HUES6 (cell line): ENCODE measurements at regions not wholly inside any gene's neighbourhood (a gene's known extent, or its start where the extent isn't known, plus 50 kb on each side); places are given as distances from the start of the nearest gene placed in this dataset.

Source experiments
- H3K27ac ChIP-seq: 2 replicates; pipeline ENCODE4 v1.7.0; 2013; ENCODE audit warnings: low read depth, mild to moderate bottlenecking, low read length, inconsistent platforms
- H3K27me3 ChIP-seq: 2 replicates; pipeline ENCODE4 v1.6.1; 2013; ENCODE audit warnings: low read length; ENCODE audit not compliant: control insufficient read depth, insufficient read depth
- H3K36me3 ChIP-seq: 2 replicates; pipeline ENCODE4 v1.6.1; 2013; ENCODE audit warnings: low read length; ENCODE audit not compliant: control insufficient read depth, insufficient read depth
- H3K4me1 ChIP-seq: 2 replicates; pipeline ENCODE4 v1.6.1; 2013; ENCODE audit warnings: low read length; ENCODE audit not compliant: control insufficient read depth, insufficient read depth
- H3K4me3 ChIP-seq: 2 replicates; pipeline ENCODE4 v1.5.1; 2013; ENCODE audit warnings: low read depth, low read length
- H3K9ac ChIP-seq: one replicate; pipeline ENCODE4 v1.6.1; 2013; ENCODE audit warnings: mild to moderate bottlenecking, low read length
- H3K9me3 ChIP-seq: 2 replicates; pipeline ENCODE4 v1.6.1; 2013; ENCODE audit warnings: low read depth, low read length; ENCODE audit not compliant: control insufficient read depth, insufficient read depth

- Histone ChIP-seq H3K4me3 (no peak overlapping the region), H3K9me3 (no peaks in the 10 kb centered on the region), H3K9ac (no peak overlapping the region), H3K4me1 (peaks cover 12% of the 10 kb centered on the region), H3K27me3 (no peaks in the 10 kb centered on the region), H3K27ac (no peak overlapping the region), H3K36me3 (no peaks in the 10 kb centered on the region)
Measured at GRCh38 chr5:61612431-61612830, 280.4 kb downstream of the ZSWIM6 start.

- Histone ChIP-seq H3K9me3 (no peaks in the 10 kb centered on the region), H3K27me3 (no peaks in the 10 kb centered on the region), H3K27ac (no peak overlapping the region), H3K9ac (no peak overlapping the region), H3K36me3 (no peaks in the 10 kb centered on the region), H3K4me1 (peaks cover 12% of the 10 kb centered on the region), H3K4me3 (no peak overlapping the region)
Measured at GRCh38 chr5:61613679-61614078, 281.6 kb downstream of the ZSWIM6 start.

GRCh38 chr5:61614606-61615005 lies 282.5 kb downstream of the ZSWIM6 start:
- H3K9ac ChIP-seq, result no peak overlapping the region
- H3K27me3 ChIP-seq, result no peaks in the 10 kb centered on the region
- no peaks in the 10 kb centered on the region for H3K36me3 ChIP-seq
- no peak overlapping the region for H3K27ac ChIP-seq
- no peak overlapping the region for H3K4me3 ChIP-seq
- H3K9me3 ChIP-seq, result no peaks in the 10 kb centered on the region
- H3K4me1 ChIP-seq, result peaks cover 12% of the 10 kb centered on the region

DNA sequence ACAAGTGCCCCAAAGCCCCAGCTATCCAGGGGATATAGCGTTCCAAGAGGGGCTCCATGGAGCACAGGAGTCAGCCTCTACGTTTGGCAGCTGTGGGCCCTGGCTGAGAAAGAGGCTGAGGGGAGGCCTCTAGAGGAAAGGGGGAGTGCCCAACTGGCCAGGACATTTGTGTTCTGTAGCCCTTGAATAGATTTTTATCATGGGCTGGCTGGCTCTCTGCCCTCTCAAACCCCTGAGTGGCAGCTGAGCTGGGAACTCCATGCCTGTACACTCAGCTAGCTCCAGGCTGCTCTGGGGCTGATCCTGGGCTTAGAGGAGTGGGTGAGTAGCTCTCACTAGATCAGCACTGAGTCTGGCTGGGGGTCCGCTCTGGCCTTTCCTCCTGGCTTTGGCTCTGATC lies 285.0 kb downstream of the ZSWIM6 start:
- H3K4me3 ChIP-seq, result no peak overlapping the region
- H3K27me3 ChIP-seq, result no peaks in the 10 kb centered on the region
- no peak overlapping the region for H3K27ac ChIP-seq
- H3K4me1 ChIP-seq, result peaks cover 3% of the 10 kb centered on the region; the same call in 1 of the 2 replicates
- no peak overlapping the region for H3K9ac ChIP-seq
- H3K36me3 ChIP-seq, result no peaks in the 10 kb centered on the region
- H3K9me3 ChIP-seq, result no peaks in the 10 kb centered on the region

DNA sequence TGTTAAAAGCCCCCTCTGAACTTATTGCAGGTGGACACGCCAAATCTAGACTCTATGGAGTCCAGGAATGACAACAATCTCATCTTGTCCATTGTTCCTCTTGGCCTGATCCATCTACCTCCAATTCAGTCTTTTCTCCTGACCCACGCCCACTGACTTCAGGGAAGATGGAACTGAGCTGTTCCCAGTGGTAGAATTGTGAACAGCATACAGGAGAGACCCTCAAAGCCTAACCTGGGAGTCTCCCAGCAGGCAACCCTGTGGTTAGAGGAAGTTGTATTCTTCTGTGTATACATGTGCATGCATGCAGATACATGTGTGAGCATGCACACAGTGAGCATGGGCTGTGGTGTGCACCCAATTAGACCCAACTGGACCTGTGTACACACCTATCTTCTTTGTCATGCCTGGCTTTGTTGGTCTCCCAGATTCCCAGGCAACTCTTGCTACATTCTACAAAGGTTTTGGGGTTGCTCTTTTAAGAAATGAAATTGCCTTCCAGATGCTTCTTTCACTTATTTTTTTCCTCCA lies 286.0 kb downstream of the ZSWIM6 start:
- H3K4me3 ChIP-seq, result no peak overlapping the region
- H3K9ac ChIP-seq, result no peak overlapping the region
- no peaks in the 10 kb centered on the region for H3K36me3 ChIP-seq
- no peak overlapping the region for H3K27ac ChIP-seq
- H3K9me3 ChIP-seq, result no peaks in the 10 kb centered on the region
- no peaks in the 10 kb centered on the region for H3K27me3 ChIP-seq
- no peaks in the 10 kb centered on the region for H3K4me1 ChIP-seq

GRCh38 chr5:61618577-61618976 lies 286.5 kb downstream of the ZSWIM6 start:
- no peak overlapping the region for H3K27ac ChIP-seq
- peaks cover 2% of the 10 kb centered on the region; the same call in 1 of the 2 replicates for H3K4me1 ChIP-seq
- H3K4me3 ChIP-seq, result no peak overlapping the region

DNA sequence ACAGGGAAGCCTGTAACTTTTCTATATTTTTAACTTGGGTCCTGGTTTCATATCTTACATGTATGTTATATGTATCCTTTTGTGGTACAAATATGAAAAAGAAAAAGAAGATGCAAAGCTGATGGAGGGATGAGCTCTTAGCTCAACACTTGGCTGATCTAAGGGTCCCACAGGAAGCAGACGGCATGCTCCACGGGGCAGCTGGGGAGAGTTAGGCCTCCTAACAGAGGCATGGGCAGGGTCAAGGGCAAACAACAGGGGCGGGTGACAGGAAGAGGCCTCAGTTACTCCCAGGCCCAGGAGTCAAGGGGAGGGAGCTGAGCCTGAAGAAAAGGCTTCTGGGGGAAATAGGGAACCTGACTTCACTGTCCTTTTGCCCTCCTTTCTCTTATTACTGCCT lies 287.2 kb downstream of the ZSWIM6 start:
- Histone ChIP-seq H3K4me3 (no peak overlapping the region), H3K27me3 (no peaks in the 10 kb centered on the region), H3K27ac (no peak overlapping the region), H3K9ac (no peak overlapping the region), H3K4me1 (peaks cover 3% of the 10 kb centered on the region; the same call in 1 of the 2 replicates), H3K9me3 (no peaks in the 10 kb centered on the region), H3K36me3 (no peaks in the 10 kb centered on the region)

More at GRCh38 chr5:61618577-61618976, 286.5 kb downstream of the ZSWIM6 start:
- Histone ChIP-seq H3K27me3 (no peaks in the 10 kb centered on the region), H3K9ac (no peak overlapping the region), H3K36me3 (no peaks in the 10 kb centered on the region), H3K9me3 (no peaks in the 10 kb centered on the region)

DNA sequence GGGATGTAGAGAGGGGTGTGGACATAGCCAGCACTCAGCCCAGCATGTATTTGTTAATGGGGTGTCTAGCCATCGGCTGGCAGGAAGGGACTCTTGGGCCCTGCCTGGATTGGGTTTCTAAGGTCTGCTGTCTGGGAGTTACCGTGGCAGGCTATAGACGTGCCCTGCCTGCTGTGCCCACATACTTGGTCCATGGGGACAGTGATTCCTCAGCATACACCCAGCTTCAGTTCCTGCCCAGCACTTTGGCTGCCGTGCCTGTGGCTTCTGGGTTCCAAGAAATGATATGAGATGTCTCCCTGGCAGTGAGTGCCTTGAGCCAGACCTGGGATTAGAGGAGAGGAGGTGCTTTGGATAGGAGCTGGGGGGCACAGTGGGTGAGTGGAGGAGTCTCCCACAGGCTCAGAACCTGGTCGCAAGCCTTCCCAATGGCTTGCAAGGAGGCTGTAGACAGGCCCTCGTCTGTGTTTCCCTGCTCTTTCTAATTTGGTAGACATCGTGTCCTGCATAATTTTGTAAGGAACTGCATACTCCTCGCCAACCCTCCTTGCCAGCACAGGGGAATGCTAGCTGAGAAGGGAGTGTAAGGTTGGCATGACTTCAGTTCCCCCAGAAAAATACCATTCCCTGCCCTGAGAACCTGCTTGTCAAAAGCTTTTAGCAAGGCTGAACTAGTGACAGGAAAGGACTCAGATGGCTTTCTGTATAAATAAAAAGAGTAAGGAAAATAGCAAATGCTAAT lies 287.9 kb downstream of the ZSWIM6 start:
- no peaks in the 10 kb centered on the region for H3K27me3 ChIP-seq
- H3K36me3 ChIP-seq, result no peaks in the 10 kb centered on the region
- H3K4me3 ChIP-seq, result no peak overlapping the region
- no peaks in the 10 kb centered on the region for H3K9me3 ChIP-seq
- peaks cover 3% of the 10 kb centered on the region; the same call in 1 of the 2 replicates for H3K4me1 ChIP-seq
- no peak overlapping the region for H3K27ac ChIP-seq
- H3K9ac ChIP-seq, result no peak overlapping the region

GRCh38 chr5:61620699-61621182 lies 288.7 kb downstream of the ZSWIM6 start:
- Histone ChIP-seq H3K4me3 (no peak overlapping the region), H3K9ac (no peak overlapping the region), H3K4me1 (peaks cover 3% of the 10 kb centered on the region; the same call in 1 of the 2 replicates), H3K36me3 (no peaks in the 10 kb centered on the region), H3K27me3 (no peaks in the 10 kb centered on the region), H3K27ac (no peak overlapping the region), H3K9me3 (no peaks in the 10 kb centered on the region)

DNA sequence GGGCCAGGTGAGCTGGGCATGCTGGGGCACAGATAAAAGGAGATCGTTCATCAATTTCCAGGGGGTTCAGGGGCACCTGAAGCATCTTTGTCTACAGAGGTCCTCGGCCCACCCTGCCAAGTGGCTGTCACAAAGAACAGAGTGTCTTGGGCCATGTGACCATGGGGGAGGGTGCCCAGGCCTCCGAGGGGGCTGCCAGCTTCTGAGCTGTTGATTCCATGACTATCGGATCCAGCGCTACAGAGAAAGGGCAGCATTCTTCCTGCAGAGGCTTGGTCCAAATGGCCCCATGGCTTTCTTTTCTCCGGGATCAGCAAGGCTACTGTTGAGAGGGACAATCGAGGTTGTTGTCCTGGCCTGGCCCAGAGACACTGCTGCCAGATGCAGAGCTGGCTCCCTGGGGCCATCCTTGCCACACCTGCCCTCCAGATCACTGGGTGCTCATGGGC lies 289.2 kb downstream of the ZSWIM6 start:
- H3K27ac ChIP-seq, result no peak overlapping the region
- H3K27me3 ChIP-seq, result no peaks in the 10 kb centered on the region
- H3K9ac ChIP-seq, result no peak overlapping the region
- no peaks in the 10 kb centered on the region for H3K9me3 ChIP-seq
- peaks cover 3% of the 10 kb centered on the region; the same call in 1 of the 2 replicates for H3K4me1 ChIP-seq
- H3K4me3 ChIP-seq, result no peak overlapping the region
- H3K36me3 ChIP-seq, result no peaks in the 10 kb centered on the region

GRCh38 chr5:61622156-61622555 lies 290.1 kb downstream of the ZSWIM6 start:
- Histone ChIP-seq H3K27me3 (no peaks in the 10 kb centered on the region; the same call in 1 of the 2 replicates), H3K4me1 (peaks cover 3% of the 10 kb centered on the region; the same call in 1 of the 2 replicates), H3K36me3 (no peaks in the 10 kb centered on the region), H3K9ac (no peak overlapping the region), H3K4me3 (no peak overlapping the region), H3K27ac (no peak overlapping the region), H3K9me3 (no peaks in the 10 kb centered on the region)
